Cardiac septum (tissue), 1 donor: ENCODE measurements at regions not wholly inside any gene's neighbourhood (a gene's known extent, or its start where the extent isn't known, plus 50 kb on each side); places are given as distances from the start of the nearest gene placed in this dataset.

Experiments used
- DNase-seq: peaks from one replicate; pipeline ENCODE4 v3.0.0-alpha.2; 2020; ENCODE audit warnings: low spot score
- intact Hi-C: fragments of 100-400 bp; cut with DNase I; formaldehyde crosslinking; loops from one replicate; pipeline ENCODE4 v1.14.0; 2022
- donor health status: DM: no; HTN: no; CAD: no.

GRCh38 chr4:157819693-157820464 lies 352.9 kb downstream of the GASK1B start:
- DNase-seq = peak; percentile 68
- intact Hi-C loops = no loop called here

DNA sequence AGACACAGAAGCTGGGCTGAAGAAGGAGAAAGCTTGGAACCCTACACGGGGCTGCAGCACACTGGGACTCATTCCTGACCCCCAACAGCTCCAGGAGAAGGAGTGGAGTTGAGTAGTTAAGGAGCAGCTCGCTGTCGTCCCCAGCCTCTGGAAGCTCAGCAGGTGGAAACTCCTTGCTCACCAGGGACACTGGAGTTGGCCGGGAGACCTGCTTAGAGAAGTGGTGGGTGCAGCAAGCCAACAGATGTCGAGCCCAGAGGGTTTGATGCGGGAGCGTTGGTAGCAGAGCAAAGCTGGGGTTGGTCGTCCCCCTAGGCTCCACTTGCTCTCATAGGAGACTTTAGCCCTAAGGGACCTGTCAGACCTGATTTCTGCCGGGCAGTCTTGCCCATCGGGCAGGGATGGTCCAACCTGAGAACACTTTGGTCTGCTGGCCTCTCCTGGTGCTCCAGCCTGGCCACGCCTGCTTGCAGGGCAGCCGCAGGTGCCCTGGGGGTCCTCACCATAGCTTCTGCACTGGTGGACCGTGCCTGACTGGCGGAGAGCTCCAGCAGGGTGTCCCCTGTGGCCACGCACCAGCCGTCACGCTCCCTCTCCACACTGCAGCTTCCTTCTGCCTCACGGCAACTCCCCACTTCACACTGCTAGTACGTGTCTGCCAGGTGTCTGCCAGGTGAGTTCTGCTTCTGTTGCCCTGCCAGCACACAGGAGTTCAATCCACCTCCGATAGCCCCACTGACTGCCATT lies 353.7 kb downstream of the GASK1B start:
- intact Hi-C loops = no loop called here
- DNase-seq = peak; percentile 67

- DNase-seq = no peak
- intact Hi-C loops = no loop called here
These were observed 362.6 kb downstream of the GASK1B start for GRCh38 chr4:157810137-157810774.

- intact Hi-C loops = no loop called here
- DNase-seq = no peak
These were observed 363.9 kb downstream of the GASK1B start for GRCh38 chr4:157808796-157809383.

DNA sequence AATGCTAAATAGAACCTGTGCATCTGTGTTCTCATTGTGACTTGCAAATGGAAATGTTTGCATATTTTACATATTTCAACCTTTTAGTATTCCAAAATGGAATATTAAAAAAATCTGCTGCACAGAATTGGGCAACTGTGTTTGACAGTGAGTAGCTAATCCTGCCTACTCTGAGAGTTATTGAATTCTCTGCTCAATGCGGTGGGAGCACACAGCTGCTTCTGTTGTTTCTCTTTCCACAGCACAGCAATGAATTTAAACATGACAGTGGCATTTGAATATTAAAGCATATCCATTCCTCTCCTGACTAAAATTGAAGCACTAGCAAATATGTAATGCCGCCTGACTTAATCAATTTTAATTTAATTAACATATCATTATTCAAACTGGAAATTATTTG lies 366.6 kb downstream of the GASK1B start:
- DNase-seq = no peak
- intact Hi-C loops = no loop called here

DNA sequence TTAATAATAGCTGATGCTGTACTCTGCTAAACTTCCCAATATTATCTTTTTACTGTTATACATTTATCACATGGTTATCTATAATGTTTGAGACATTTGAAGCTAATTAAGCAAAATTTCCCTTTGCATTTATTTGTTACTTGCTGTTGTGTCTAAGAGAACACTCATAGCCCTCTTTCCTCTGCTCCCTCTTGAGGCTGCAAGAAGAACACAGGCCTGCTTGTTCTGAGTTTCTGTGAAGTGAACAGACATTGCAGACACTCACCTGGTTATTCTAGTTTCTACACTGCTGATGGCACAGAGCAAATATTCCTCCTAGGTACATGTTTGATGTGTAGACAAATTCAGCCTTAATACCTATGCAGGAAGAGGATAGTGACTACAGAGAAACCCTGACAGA lies 367.8 kb downstream of the GASK1B start:
- DNase-seq = no peak
- intact Hi-C loops = no loop called here

GRCh38 chr4:157803845-157804521 lies 368.8 kb downstream of the GASK1B start:
- DNase-seq = no peak
- intact Hi-C loops = no loop called here

DNA sequence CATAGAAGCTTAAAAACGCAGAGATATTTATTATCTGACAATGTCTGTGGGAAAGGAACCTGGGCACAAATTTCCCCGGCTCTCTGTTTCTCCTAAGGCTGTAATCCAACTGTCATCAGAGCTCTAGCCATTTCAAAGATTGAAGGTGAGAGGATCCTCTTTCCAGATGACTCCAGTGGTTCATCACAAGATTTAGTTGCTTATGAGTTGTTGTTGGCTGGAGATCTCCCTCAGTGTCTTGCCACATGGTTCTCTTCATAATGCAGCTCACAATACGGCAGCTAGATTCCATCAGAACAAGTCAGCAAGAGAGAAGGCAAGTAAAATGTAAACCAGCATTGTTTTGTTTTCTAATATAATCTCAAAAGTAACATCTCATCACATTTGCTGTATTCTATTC lies 369.4 kb downstream of the GASK1B start:
- intact Hi-C loops = no loop called here
- no peak for DNase-seq

GRCh38 chr4:157795495-157795894 lies 377.3 kb downstream of the GASK1B start:
- intact Hi-C loops = no loop called here
- no peak for DNase-seq

- no peak for DNase-seq
- intact Hi-C loops = no loop called here
These were observed 380.1 kb downstream of the GASK1B start for GRCh38 chr4:157792716-157793115.

- no peak for DNase-seq
- intact Hi-C loops = no loop called here
These were observed 381.6 kb downstream of the GASK1B start for GRCh38 chr4:157791236-157791635.

GRCh38 chr4:157787618-157788017 lies 385.2 kb downstream of the GASK1B start:
- intact Hi-C loops = no loop called here
- DNase-seq = no peak

DNA sequence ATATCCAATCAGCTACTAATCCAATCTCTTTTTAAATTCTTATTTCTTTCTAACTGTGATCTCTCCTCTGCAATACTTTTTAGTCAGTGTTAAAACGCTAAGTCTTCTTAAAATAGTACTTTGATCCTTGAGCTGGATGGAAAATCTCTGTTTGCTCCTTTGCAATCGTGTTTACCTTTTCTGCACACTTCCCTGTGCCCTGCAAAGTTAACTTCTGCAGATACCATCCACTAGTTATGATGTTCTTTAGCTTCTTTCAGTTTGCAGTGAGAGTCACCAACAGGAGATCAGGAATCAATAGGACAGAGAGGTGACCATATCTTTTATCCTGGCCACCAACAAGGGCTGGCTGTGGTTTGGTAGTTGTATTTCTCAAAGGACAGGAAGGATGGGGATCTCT lies 391.5 kb downstream of the GASK1B start:
- no peak for DNase-seq
- intact Hi-C loops = no loop called here

GRCh38 chr4:157779081-157779480 lies 393.7 kb downstream of the GASK1B start:
- no peak for DNase-seq
- intact Hi-C loops = no loop called here

DNA sequence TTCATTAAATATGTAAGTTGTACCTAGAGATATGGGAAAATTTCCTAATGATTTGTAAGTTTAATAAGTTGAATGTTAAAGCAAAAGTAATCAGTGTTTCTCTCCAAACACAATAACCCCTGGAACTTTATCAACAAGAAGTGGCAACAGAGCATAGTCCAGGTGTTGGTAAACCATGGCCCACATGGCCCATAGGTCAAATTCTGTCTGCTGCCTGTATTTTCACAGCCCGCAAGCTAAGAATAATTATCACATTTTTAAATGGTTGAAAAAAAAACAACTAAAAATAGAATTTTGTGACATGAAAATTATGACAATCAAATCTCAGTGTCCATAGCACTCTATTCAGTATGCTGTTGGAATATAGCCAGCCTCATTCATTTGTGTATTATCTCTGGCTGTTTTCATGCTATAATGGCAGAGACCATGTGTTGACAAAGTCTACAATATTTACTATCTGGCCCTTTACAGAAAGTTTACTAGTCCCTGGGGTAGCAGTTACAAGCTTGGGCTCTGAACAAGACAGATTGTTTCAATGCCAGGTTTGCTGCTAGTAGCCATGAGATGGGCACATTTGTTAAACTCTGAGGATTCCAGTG lies 395.8 kb downstream of the GASK1B start:
- intact Hi-C loops = no loop called here
- no peak for DNase-seq

GRCh38 chr4:157775971-157776370 lies 396.9 kb downstream of the GASK1B start:
- no peak for DNase-seq
- intact Hi-C loops = no loop called here

DNA sequence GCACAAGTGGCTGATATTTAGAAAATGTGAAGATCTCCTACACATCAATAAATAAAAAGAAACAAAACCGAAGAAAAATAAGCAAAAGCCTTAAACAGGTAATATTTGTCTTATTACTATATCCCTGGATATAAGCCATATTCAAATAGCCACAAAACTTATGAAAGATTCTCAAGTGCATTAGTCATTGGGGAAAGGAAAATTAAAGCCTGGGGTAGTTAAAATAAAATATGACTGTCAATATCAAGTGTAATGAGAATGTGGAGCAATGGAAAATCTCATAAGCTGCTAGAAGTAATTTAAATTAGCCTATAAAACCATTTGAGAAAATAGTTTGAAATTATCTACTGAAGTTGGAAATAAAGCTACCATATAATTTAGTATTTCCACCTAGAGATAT lies 399.9 kb downstream of the GASK1B start:
- intact Hi-C loops = no loop called here
- no peak for DNase-seq

DNA sequence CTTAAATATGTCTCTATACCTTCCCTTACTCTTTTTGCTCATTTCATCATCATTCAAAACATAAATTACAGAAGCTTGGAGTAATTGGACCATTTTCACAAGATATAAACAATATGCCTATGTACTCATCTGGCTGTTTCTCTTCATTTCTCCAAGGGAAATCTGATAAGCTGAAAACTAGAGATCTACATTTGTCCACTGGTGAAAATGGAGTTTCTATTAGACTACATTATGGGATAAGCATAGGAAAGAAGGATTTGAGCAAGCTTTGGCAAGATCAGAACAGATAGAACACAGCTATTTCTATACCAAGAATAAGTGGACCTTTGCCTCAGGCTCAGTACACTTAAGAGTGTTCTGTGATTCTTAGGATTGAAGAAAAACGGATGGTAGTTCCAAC lies 404.4 kb downstream of the GASK1B start:
- intact Hi-C loops = no loop called here
- DNase-seq = no peak

- intact Hi-C loops = no loop called here
- no peak for DNase-seq
These were observed 409.3 kb downstream of the GASK1B start for GRCh38 chr4:157763490-157763889.

GRCh38 chr4:157754410-157754809 lies 418.4 kb downstream of the GASK1B start:
- intact Hi-C loops = no loop called here
- DNase-seq = no peak
